ENCODE measurements at regions not wholly inside any gene's neighbourhood (a gene's known extent, or its start where the extent isn't known, plus 50 kb on each side); places are given as distances from the start of the nearest gene placed in this dataset.
"Not testable (repeated sequence)": the region's sequence is repeated elsewhere in the genome, so short reads cannot be mapped to it uniquely, and the experiment has no call there.

DNA sequence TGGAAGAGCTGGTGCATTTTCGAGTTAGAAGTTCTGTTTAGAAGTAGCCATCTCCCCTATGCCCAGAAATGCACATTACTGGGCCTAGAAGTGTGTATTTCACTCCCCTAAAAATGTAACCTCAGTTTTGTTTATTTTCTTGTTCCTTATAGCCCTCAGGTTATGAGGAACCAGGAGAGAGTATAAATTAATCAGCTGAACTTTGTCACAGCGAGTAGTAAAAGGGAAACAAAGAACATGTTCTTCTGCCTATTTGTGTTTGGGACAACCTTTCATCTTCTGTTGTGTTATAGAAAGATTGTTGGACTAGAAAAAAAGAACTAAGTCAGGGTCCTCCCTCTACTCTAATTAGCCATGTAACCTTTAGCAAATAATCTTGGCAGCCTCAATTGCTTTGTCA is 160.5 kb upstream of the PDE4B start:
- DNase-seq (ENCODE audit: low spot score) (no peak), ATAC-seq (no peak)
- intact Hi-C loops (cut with DNase I), result no loop called here

DNA sequence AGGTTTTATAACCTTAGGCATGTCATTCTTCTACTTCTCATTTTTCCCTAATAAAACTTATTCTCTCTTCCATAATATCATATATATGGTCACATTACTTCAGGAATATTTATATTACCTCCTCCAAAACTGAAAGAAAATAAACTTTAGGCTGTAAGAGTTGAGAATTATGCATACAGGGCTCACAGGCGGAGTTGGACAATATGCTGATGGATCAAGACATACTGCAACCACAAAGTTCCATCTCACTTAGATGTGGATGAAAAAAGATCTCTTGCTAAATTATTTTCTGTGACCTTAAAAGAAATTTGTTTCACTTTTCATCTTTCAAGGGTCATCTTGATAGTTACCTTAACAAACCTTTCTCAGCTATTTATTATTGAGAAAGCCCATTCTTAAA is 152.6 kb upstream of the PDE4B start:
- no peak for DNase-seq (ENCODE audit: low spot score)
- intact Hi-C loops (cut with DNase I), result no loop called here

DNA sequence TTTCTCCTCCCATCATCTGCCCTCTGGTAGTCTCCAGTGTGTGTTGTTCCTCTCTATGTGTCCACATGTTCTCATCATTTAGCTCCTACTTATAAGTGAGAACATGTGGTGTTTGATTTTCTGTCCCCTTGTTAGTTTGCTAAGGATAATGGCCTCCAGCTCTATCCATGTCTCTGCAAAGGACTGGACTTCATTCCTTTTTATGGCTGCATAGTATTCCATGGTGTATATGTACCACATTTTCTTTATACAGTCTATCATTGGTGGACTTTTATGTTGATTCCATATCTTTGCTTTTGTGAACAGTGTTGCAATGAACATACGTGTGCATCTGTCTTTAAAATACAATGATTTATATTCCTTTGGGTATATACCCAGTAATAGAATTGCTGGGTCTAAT is 143.5 kb upstream of the PDE4B start:
- intact Hi-C loops (cut with DNase I); ATAC-seq; DNase-seq (ENCODE audit: low spot score): not testable (repeated sequence)

More for the DNA sequence above, 152.6 kb upstream of the PDE4B start:
- ATAC-seq, result no peak

DNA sequence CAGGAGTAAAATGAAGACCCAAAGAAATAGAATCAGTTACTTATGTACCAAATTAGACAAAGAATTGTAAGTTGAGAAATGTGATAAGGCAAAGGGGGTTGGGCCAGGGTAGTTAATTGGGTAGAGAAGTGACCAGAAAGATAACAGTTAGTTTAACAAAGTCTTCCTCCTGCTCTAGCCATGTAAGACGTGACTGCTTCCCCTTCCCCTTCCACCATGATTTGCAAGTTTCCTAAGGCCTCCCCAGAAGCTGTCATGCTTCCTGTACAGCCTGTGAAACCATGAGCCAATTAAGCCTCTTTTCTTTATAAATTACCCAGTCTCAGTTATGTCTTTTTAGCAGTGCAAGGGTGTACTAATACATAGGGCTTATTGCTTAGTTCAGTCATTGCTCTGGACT is 142.0 kb upstream of the PDE4B start:
- intact Hi-C loops (cut with DNase I), result loop anchor here (10.0 kb wide), 1 partner anchor 1846 kb away; no protein-coding TSS in a partner anchor
- ATAC-seq, result no peak
- no peak for DNase-seq (ENCODE audit: low spot score)

DNA sequence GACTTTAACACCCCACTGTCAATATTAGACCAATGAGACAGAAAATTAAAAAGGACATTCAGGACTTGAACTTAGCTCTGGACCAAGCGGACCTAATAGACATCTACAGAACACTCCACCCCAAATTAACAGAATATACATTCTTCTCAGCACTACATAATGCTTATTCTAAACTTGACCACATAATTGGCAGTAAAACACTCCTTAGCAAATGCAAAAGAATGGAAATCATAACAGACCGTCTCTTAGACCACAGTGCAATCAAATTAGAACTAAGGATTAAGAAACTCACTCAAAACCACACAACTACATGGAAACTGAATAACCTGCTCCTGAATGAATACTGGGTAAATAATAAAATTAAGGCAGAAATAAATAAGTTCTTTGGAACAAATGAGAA is 138.2 kb upstream of the PDE4B start:
- not testable (repeated sequence) for ATAC-seq; DNase-seq (ENCODE audit: low spot score)
- intact Hi-C loops (cut with DNase I), result loop anchor here (10.0 kb wide), 1 partner anchor 1850 kb away; no protein-coding TSS in a partner anchor

DNA sequence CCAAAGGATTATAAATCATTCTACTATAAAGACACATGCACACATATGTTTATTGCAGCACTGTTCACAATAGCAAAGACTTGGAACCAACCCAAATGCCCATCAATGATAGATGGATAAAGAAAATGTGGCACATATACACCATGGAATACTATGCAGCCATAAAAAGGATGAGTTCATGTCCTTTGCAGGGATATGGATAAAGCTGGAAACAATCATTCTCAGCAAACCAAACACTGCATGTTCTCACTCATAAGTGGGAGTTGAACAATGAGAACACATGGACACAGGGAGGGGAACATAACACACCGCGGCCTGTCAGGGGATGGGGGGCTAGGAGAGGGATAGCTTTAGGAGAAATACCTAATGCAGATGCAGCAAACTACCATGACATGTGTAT is 135.1 kb upstream of the PDE4B start:
- intact Hi-C loops (cut with DNase I), result loop anchor here (10.0 kb wide), 1 partner anchor 1853 kb away; no protein-coding TSS in a partner anchor
- ATAC-seq, result not testable (repeated sequence)

DNA sequence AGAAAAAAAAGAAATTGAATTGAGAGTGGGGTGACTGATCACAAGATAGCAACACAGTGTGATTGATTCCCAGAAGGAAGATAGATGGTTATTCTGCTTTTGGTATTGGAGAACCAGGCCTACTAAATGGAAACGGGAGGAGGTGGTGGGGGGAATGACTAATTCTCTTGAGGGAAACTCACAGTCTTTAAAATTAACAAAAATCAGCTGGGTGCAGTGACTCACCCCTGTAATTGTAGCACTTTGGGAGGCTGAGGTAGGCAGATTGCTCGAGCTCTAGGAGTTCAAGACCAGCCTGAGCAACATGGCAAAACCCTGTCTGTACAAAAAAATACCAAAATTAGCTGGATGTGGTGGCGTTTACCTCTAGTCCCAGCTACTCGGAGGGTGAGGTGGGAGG is 134.6 kb upstream of the PDE4B start:
- ATAC-seq, result no peak
- intact Hi-C loops (cut with DNase I), result loop anchor here (10.0 kb wide), 1 partner anchor 1853 kb away; no protein-coding TSS in a partner anchor
- DNase-seq (ENCODE audit: low spot score), result no peak

More for the DNA sequence above, 135.1 kb upstream of the PDE4B start:
- not testable (repeated sequence) for DNase-seq (ENCODE audit: low spot score)

DNA sequence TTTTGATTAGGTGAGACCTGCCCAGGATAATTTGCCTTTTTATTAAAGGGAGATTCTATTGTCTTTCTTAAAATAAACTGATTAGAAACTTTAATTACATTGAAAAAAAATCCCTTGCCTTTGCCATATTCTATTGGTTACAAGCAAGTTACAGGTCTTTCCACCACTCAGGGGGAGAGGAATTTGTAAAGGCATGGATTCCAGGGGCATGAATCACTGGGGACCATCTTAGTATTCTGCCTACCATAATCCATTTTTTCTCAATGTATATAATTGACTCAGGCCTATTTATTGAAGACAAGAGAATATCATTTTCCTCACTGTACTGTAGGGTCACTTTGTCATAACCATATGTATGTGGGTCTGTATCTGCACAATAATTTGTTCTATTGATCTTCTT is 124.3 kb upstream of the PDE4B start:
- intact Hi-C loops (cut with DNase I), result no loop called here
- no peak for ATAC-seq
- no peak for DNase-seq (ENCODE audit: low spot score)

DNA sequence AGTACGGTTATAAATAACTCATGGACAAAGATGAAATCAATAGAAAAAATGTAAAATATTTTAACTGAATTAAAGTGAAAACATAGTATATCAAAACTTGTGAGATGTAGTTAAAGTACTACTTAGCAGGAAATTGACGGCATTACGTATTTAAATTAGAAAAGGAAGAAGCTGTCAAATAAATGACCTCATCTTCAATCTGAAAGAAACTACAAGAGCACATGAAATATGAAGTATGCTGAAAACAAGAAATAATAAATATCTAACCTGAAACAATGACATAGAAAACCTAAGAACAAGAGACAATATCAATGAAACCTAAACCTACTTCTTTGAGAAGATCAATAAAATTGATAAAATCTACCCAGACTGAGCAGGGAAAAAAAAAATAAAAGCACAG is 122.2 kb upstream of the PDE4B start:
- ATAC-seq, result no peak
- DNase-seq (ENCODE audit: low spot score), result no peak
- intact Hi-C loops (cut with DNase I), result no loop called here

DNA sequence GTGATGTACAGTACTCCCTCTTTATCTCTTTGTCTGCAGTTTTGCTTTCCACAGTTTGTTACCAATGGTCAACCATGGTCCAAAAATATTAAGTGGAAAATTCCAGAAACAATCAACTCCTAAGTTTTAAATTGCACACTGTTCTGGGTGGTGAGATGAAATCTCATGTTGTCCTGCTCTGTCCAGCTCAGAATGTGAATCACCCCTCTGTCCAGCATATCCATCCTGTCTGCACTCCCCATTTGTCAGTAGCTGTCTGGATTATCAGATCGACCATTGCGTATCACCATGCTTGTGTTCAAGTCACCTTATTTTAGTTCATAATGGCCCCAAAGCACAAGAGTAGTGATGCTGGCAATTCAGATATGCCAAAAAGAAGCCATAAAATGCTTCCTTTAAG is 118.2 kb upstream of the PDE4B start:
- ATAC-seq (no peak), DNase-seq (ENCODE audit: low spot score) (no peak)
- intact Hi-C loops (cut with DNase I), result no loop called here

DNA sequence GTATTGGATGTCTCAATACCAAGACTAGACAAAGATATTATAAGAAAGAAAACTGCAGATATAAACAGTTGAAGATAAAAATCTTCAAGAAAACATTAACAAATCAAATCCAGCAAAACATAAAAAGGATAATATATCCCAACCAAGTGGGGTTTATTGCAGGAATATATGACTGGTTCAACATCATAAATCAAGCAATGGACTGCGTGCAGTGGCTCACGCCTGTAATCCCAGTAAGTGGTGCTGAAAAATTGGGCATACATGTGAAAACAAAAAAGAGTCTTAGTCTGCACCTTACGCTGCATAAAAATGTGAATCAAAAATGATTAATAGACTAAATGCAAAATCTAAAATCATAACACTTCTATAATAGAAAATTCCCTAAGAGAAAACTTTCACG is 112.9 kb upstream of the PDE4B start:
- DNase-seq (ENCODE audit: low spot score), result no peak
- intact Hi-C loops (cut with DNase I), result no loop called here
- no peak for ATAC-seq

DNA sequence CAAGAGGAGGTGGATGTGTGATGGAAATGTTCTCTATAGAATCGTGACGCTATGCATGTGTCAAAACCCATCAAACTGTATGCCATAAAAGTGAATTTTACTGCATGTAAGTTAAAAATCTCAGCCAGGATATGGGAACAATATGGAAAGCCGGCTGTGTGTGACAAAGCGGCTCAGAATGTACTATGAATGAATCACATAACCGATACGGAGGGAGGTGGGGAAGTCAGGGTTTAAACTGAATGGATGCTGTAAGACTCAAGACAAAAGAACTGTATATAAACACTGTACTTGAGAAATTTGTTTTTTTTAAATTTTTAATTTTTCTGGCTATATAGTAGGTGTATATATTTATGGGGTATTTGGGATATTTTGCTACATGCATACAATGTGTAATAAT is 111.6 kb upstream of the PDE4B start:
- intact Hi-C loops (cut with DNase I), result no loop called here
- DNase-seq (ENCODE audit: low spot score) (no peak), ATAC-seq (no peak)

DNA sequence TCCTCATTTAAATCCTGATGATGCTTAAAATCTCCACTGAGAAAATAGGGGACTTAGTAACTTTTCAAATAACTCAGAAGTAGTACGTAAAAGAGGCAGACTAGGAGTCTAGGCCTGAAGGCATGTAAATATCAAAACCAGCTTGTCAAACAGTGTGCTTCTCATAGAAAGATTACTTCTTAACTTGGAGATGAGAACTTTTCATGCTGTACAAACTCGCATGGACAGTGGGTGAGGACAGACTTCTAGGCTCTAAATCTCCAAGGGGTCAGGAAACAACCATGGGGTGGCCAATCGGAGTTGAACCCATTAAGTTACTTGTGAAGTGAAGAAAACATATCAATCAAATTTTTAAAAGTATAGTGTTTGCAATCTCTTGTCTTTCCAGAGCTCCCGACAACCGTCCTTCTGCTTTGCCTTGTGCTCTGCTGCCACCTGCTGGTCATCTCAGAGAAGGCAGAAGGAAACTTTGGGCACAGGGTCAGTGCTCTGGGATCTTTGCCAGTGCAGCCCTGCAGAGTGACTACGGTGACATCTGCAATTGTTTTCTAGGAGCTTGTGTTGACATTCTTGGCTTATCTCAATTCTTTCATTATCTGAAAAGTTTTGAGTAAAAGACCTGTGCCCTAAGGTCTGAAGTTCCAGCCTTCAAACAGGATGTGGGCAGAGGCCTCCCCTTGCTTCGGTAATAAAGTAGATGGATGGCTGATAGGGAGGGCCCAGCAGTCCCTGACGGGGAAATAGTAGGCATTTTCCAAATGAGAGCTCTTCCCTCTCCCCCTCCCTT is 105.1 kb upstream of the PDE4B start:
- DNase-seq (ENCODE audit: low spot score) (peak; percentile 94), ATAC-seq (peak; percentile 88)
- intact Hi-C loops (cut with DNase I), result no loop called here

DNA sequence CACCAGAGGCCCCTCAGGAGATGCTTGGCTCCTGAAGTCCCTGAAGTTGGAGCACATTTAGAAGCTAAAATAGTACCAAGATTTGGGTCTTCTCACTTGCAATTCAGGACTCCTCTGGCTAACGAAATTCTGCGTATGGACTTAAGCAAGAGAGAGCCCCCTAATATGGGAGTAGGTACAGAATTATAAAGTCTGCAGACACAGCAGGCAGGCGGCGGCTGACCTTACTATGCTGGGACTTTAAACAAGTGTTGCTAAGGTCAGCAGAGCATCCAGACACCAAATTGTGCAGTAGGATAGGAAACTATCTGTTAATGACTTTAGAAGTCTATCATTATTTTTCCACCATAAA is 104.5 kb upstream of the PDE4B start:
- DNase-seq (ENCODE audit: low spot score), result no peak
- intact Hi-C loops (cut with DNase I), result no loop called here
- peak; percentile 6 for ATAC-seq

DNA sequence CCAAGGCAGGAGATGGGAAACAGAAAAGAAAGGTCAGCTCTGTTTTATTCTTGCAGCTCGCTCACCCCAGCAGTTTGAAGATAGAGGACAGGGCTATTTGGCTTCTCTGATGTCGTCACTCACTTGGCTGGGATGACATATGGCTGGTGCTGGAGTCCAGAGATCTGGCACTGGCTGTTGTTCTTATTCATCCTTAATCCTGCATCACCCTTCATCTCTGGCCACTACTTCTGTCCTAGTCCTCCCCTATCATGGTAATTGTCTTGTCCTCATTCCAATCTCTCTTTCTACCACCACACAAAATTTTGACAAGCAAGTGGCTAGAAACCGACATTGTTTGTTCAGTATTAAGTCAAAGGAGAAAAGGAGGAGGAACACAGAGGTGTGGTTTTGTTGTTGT is 103.8 kb upstream of the PDE4B start:
- DNase-seq (ENCODE audit: low spot score), result no peak
- ATAC-seq, result no peak
- intact Hi-C loops (cut with DNase I), result no loop called here

DNA sequence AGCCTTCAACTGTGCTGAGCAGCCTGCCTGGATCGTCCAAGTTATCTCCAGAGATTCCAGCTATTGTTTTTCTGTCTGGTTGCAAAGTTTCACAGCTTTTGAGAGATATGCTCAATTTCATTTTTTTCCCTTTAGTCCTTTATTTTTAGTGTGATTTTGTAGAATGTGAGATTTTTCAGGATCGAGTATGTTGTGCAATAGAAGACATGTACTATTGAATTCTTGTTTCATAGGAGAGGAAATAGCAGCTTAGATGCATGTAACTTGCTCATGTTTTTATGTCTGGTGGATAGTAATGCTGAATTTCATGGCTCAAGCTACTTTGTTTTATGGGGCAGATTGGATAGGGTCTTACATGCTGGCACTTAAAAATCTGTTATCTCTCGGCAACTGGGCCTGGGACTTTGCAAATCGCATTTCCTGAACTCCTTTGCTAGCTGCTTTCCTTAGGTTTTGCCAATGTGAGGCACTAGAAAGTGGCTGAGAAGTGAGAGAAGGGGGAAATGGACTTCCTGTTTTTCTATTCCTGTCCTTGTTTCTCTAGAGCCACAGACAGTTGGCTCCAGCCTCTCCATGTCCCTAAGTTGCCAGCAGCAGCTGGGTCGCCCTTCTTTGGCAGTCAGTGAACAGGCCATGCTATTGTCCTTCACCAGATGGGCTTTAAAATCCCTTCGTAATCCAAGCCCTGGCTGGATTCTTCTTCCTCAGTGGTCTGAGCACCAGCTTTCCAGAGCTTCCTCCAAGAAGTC is 101.4 kb upstream of the PDE4B start:
- intact Hi-C loops (cut with DNase I), result no loop called here
- ATAC-seq (peak; percentile 59), DNase-seq (ENCODE audit: low spot score) (no peak)

DNA sequence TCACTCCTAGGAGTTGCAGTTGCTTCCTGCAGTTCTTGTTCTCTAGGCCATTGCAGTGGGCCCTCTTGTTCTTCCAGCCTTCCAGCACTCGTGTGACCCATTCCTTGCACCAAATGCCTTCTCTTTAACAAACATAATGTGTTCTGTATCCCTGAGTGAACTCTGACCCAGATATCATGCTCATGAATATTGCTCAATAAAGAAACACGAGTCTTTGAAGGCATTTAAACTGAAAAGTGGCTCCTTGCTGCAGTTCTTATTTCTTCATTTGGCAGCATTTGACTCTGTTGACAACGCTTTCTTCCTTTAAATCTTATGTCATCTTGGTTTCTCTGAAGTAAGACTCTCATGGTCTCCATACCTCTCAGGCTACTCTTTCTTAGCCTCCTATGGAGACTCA is 100.7 kb upstream of the PDE4B start:
- intact Hi-C loops (cut with DNase I), result no loop called here
- DNase-seq (ENCODE audit: low spot score) (no peak), ATAC-seq (peak; percentile 63)

DNA sequence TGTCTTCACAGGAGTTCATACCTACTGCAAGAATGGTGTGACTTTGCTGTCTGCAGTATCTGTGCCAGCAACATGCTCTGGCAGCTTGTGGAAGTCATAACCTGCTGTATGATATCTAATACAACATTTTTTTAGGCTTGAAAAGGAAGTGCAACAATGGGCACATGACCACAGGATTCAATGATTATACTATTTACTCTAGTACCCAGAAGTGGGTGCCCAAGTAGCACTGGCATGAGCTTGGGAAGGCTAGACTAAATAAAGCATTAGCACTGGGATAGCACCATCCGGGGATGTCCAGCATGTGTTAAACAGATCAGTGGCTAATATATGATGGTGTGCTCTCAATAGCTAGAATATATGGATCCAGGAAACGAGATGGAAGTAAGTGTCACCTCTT is 98.6 kb upstream of the PDE4B start:
- ATAC-seq, result no peak
- DNase-seq (ENCODE audit: low spot score), result no peak
- intact Hi-C loops (cut with DNase I), result no loop called here

DNA sequence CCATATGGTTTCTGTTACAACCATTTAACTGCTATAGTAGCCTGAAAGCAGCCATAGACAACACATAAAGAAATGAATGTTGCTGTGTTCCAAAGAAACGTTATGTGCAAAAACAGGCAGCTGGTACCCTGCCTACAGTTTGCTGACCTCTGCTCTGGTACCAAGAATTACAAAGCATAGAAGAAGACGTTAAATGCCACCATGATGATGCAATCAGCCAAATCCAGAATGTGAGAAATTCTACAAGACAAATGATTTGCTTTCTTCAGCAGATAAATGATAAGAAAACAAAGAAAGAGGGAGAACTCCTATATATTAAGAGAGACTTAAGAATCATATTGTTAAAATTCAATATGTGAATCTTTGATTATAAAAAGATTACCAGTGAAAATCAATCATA is 97.8 kb upstream of the PDE4B start:
- ATAC-seq (no peak), DNase-seq (ENCODE audit: low spot score) (no peak)
- intact Hi-C loops (cut with DNase I), result no loop called here

DNA sequence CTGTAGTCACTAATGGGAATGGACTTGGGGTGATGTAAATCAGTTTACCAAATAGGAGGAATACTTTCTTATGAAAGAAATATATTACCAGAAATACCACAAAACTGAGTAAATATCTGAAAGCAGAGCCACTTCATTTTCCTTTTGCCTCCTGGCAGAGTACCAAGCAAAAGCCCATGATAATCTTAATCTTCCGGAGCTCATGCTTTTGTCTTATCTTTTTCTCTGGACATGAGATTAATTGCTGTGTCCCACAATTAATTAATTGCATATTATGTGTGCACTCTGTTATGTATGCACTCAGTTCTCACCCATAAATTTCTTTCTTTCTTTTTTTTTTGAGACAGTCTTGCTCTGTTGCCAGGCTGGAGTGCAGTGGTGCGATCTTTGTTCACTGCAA is 94.1 kb upstream of the PDE4B start:
- DNase-seq (ENCODE audit: low spot score) (no peak), ATAC-seq (no peak)
- intact Hi-C loops (cut with DNase I), result no loop called here
